GM19239 (cell line): ENCODE measurements at regions not wholly inside any gene's neighbourhood (a gene's known extent, or its start where the extent isn't known, plus 50 kb on each side); places are given as distances from the start of the nearest gene placed in this dataset.
A peak's percentile ranks its signal among the peaks of the same experiment; 100 is the strongest.
"Not testable (repeated sequence)": the region's sequence is repeated elsewhere in the genome, so short reads cannot be mapped to it uniquely, and the experiment has no call there.

Experiments used
- DNase-seq: peaks from one replicate; pipeline ENCODE4 v3.0.0; 2011; ENCODE audit warnings: low spot score; ENCODE audit not compliant: insufficient read length
- FAIRE-seq: peaks from 2 replicates; lab custom pipeline; 2011; peaks lifted over from hg19 to GRCh38; lab: Jason Lieb, UNC

- DNase-seq (no peak), FAIRE-seq (no peak)
Measured at GRCh38 chrX:78822157-78822690, 74.7 kb downstream of the LPAR4 start.

DNA sequence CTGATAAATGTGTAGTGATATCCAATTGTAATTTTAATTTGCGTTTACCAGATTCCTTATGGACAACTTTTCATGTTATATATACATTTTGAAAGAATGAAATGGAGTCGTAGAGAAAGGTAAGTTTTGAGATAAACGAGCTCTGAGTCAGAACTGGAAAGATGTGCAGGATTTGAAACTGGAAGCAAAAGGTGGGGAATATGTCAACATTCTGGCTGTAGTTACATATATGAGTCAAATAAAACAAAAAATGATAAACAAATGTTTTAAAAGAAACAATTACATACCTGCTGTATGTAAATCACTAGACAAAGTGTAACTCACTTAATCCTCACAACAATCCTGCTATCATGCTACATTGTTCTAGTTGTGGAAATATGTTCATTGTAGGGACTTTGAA, 84.0 kb downstream of the LPAR4 start:
- FAIRE-seq (no peak), DNase-seq (no peak)

DNA sequence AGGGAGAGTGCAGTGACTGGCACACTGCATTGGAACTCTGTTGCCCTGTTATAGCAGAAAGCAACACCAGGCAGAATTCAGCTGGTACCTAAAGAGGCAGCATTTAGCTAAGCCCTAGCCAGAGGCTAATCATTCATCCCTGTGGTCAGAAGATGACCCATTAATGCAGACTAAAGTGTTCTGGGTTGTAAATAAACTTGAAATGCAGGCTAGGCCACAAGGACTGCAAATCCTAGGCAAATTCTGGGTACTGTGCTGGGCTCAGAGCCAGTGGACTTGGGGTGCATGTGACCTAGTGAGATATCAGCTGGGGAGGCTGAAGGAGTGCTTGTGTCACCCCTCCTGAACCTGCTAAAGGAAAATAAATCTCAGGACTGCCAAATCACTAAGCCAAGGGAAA, 91.2 kb downstream of the LPAR4 start:
- DNase-seq (no peak), FAIRE-seq (peak; percentile 45)

DNA sequence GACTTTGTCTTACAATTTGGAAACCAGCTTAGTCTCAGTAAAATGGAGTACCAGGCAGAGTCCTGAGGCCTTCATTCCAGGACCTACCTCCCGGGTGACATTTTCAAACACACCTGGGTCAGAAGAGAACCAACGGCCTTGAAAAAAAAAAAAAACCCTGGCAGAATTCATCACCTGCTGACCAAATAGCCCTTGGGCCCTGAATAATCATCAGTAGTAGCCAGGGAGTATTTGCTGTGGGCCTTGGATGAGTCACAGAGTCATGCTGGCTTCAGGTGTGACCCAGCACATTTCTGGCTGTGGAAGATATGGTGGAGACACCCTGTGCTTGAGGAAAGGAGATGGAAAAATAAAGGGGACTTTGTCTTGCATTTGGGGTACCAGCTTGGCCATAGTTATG, 92.2 kb downstream of the LPAR4 start:
- FAIRE-seq: no peak
- DNase-seq: no peak

GRCh38 chrX:78844218-78844617, 96.7 kb downstream of the LPAR4 start:
- FAIRE-seq, DNase-seq: not testable (repeated sequence)

GRCh38 chrX:78881248-78881647, 63.9 kb upstream of the P2RY10 start:
- not testable (repeated sequence) for FAIRE-seq, DNase-seq

GRCh38 chrX:78886550-78886949, 58.6 kb upstream of the P2RY10 start:
- peak; percentile 3 for DNase-seq
- FAIRE-seq: peak; percentile 64
